Naive thymus-derived CD4-positive, alpha-beta T cell (primary cell): ENCODE measurements at regions not wholly inside any gene's neighbourhood (a gene's known extent, or its start where the extent isn't known, plus 50 kb on each side); places are given as distances from the start of the nearest gene placed in this dataset.

ENCODE experiments used
- ATAC-seq: fragments of 150-1000 bp; cut with Tn5 transposase; 2 replicates; pipeline ENCODE4 v1.10.0; 2021; ENCODE audit warnings: mild to moderate bottlenecking, moderate library complexity
- CTCF ChIA-PET: fragments of 350-600 bp; sonication (Branson Sonifier 250); formaldehyde crosslinking; loops from one replicate; lab custom pipeline; 2021; ENCODE audit warnings: antibody characterized with exemption; lab: Charles Lee
- POLR2A ChIA-PET: fragments of 350-600 bp; sonication (Branson Sonifier 250); formaldehyde crosslinking; loops from one replicate; lab custom pipeline; 2021; ENCODE audit warnings: antibody characterized with exemption, inconsistent platforms; lab: Charles Lee
- DNase-seq, 9 donors: peaks; one replicate each; pipeline versions ENCODE4 v3.0.0 to v3.0.0-alpha.2; 2020 to 2022; ENCODE audit warnings: mixed read lengths in 1 of 9
- H3K27ac ChIP-seq: one replicate; pipeline ENCODE4 v1.7.0; 2013; ENCODE audit warnings: mild to moderate bottlenecking, low read depth, low read length, moderate library complexity
- H3K27me3 ChIP-seq, 2 donors: one replicate each; pipeline ENCODE4 v1.7.0; 2013; ENCODE audit warnings: low read length in 2 of 2, mild to moderate bottlenecking in 2 of 2, moderate library complexity in 2 of 2; ENCODE audit not compliant: control insufficient read depth in 2 of 2, insufficient read depth in 2 of 2
- H3K36me3 ChIP-seq, 3 experiments: 1 replicate in 2 of 3; 2 replicates in 1 of 3; pipeline ENCODE4 v1.7.0; 2013; ENCODE audit warnings: low read length in 3 of 3, mild to moderate bottlenecking in 3 of 3, moderate library complexity in 1 of 3; ENCODE audit not compliant: insufficient read depth in 3 of 3, control insufficient read depth in 2 of 3
- H3K4me1 ChIP-seq, 2 donors: one replicate each; pipeline ENCODE4 v1.7.0; 2013; ENCODE audit warnings: low read length in 2 of 2, mild to moderate bottlenecking in 2 of 2, moderate library complexity in 1 of 2; ENCODE audit not compliant: control insufficient read depth in 2 of 2, insufficient read depth in 2 of 2
- H3K4me3 ChIP-seq: 2 replicates; pipeline ENCODE4 v1.7.0; 2013; ENCODE audit warnings: mild to moderate bottlenecking, low read length
- H3K9me3 ChIP-seq, 3 experiments: 1 replicate in 2 of 3; 2 replicates in 1 of 3; pipeline ENCODE4 v1.7.0; 2013; ENCODE audit warnings: low read length in 3 of 3; ENCODE audit not compliant: control insufficient read depth in 2 of 3
- H3K27ac Mint-ChIP-seq, 9 donors: one replicate each; pipeline ENCODE4 v1.8.0; 2020 to 2022; ENCODE audit warnings: mixed read lengths in 9 of 9, mild to moderate bottlenecking in 8 of 9, moderate library complexity in 5 of 9, inconsistent platforms in 2 of 9
- H3K27me3 Mint-ChIP-seq, 5 donors: one replicate each; pipeline ENCODE4 v1.8.0; 2021 to 2022; ENCODE audit warnings: mixed read lengths in 5 of 5, mild to moderate bottlenecking in 1 of 5
- H3K36me3 Mint-ChIP-seq, 5 donors: one replicate each; pipeline ENCODE4 v1.8.0; 2020 to 2022; ENCODE audit warnings: mixed read lengths in 5 of 5, mild to moderate bottlenecking in 3 of 5, inconsistent platforms in 1 of 5
- H3K4me1 Mint-ChIP-seq, 7 donors: one replicate each; pipeline ENCODE4 v1.8.0; 2020 to 2022; ENCODE audit warnings: mixed read lengths in 7 of 7, mild to moderate bottlenecking in 3 of 7, inconsistent platforms in 1 of 7
- H3K4me3 Mint-ChIP-seq, 10 donors: one replicate each; pipeline ENCODE4 v1.8.0; 2020 to 2022; ENCODE audit warnings: mild to moderate bottlenecking in 10 of 10, mixed read lengths in 10 of 10, moderate library complexity in 6 of 10, inconsistent platforms in 2 of 10
- H3K9me3 Mint-ChIP-seq, 11 donors: one replicate each; pipeline ENCODE4 v1.8.0; 2020 to 2022; ENCODE audit warnings: mixed read lengths in 11 of 11, mild to moderate bottlenecking in 4 of 11, inconsistent platforms in 1 of 11, moderate library complexity in 1 of 11
- intact Hi-C, 2 donors: fragments of 100-400 bp; cut with micrococcal nuclease; formaldehyde crosslinking; loops; one replicate each; pipeline ENCODE4 v1.15.1; 2023

DNA sequence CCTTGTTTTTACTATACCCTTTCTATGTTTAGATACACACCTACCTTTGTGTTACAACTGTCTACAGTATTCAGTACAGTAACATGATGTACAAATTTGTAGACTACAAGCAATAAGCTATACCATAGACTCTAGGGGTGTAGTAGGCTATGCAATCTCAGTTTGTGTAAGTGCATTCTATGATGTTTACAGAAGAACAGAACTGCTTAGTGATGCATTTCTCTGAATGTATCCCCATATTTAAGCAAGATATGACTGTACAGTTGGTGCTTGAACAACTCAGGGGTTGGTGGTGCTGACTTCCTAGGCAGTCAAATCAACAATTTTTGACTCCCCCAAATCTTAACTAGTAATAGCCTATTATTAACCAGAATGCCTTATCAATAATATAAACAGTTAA is 467.1 kb upstream of the TGFBR2 start:
- H3K27me3 ChIP-seq, result no peaks in the 10 kb centered on the region
- ChIA-PET CTCF (no interaction called here), POLR2A (no interaction called here)
- no peaks in the 10 kb centered on the region for H3K9me3 ChIP-seq
- no peaks in the 10 kb centered on the region for H3K36me3 ChIP-seq
- ATAC-seq (no peak), DNase-seq (no peak)
- no peak overlapping the region for H3K27ac ChIP-seq
- intact Hi-C loops, result no loop called here
- Mint-ChIP-seq H3K27me3 (peaks cover 0 to 5% (median 4%) of the 10 kb centered on the region in 5 donors), H3K36me3 (peaks cover 0 to 5% (median 4%) of the 10 kb centered on the region in 5 donors), H3K4me1 (peaks cover 0 to 1% (median 0%) of the 10 kb centered on the region in 7 donors), H3K27ac (no peak overlapping the region), H3K9me3 (peaks cover 0 to 16% (median 6%) of the 10 kb centered on the region in 11 donors), H3K4me3 (no peak overlapping the region)
- no peak overlapping the region for H3K4me3 ChIP-seq
- H3K4me1 ChIP-seq, result no peaks in the 10 kb centered on the region

- H3K4me3 Mint-ChIP-seq, result no peak overlapping the region
- no peaks in the 10 kb centered on the region for H3K36me3 ChIP-seq
- H3K9me3 Mint-ChIP-seq, result peaks cover 0 to 16% (median 6%) of the 10 kb centered on the region in 11 donors
- peaks cover 0 to 5% (median 0%) of the 10 kb centered on the region in 5 donors for H3K27me3 Mint-ChIP-seq
- H3K36me3 Mint-ChIP-seq, result peaks cover 0 to 5% (median 4%) of the 10 kb centered on the region in 5 donors
- H3K4me3 ChIP-seq, result no peak overlapping the region
- CTCF ChIA-PET, result no interaction called here
- no peak overlapping the region for H3K27ac Mint-ChIP-seq
- intact Hi-C loops, result no loop called here
- POLR2A ChIA-PET, result no interaction called here
- H3K4me1 ChIP-seq, result no peaks in the 10 kb centered on the region
- ATAC-seq, result no peak
- H3K27ac ChIP-seq, result no peak overlapping the region
- no peaks in the 10 kb centered on the region for H3K27me3 ChIP-seq
- no peaks in the 10 kb centered on the region for H3K9me3 ChIP-seq
- no peak for DNase-seq
- H3K4me1 Mint-ChIP-seq, result no peaks in the 10 kb centered on the region
Measured at GRCh38 chr3:30140356-30141075, 465.9 kb upstream of the TGFBR2 start.

DNA sequence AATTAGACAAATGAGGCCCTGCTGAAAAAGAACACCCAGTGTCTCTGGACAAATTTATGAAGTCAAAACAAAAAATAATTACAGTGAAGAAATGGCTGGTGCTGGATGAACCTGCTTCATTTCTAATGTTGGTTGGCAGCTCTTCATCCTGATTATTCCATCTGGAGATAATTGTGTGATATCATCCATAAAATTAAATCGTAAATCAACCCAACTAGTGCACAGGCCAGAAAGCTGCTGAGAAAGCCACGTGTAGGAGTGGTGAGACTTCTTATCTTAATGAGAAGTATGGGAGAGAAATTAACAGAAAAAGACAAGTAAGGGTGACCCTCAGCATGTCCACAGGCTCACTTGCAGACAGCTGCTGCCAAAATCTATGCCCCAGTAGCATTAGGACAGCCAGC is 465.2 kb upstream of the TGFBR2 start:
- H3K4me3 Mint-ChIP-seq, result no peak overlapping the region
- H3K27me3 Mint-ChIP-seq, result peaks cover 0 to 2% (median 0%) of the 10 kb centered on the region in 5 donors
- no peaks in the 10 kb centered on the region for H3K9me3 ChIP-seq
- intact Hi-C loops, result no loop called here
- H3K4me3 ChIP-seq, result no peak overlapping the region
- H3K27ac Mint-ChIP-seq, result no peak overlapping the region
- CTCF ChIA-PET, result no interaction called here
- no peak for DNase-seq
- H3K36me3 Mint-ChIP-seq, result peaks cover 0 to 1% (median under 1%) of the 10 kb centered on the region in 5 donors
- H3K4me1 Mint-ChIP-seq, result no peaks in the 10 kb centered on the region
- no peaks in the 10 kb centered on the region for H3K36me3 ChIP-seq
- H3K9me3 Mint-ChIP-seq, result peaks cover 0 to 11% (median 3%) of the 10 kb centered on the region in 11 donors
- POLR2A ChIA-PET, result no interaction called here
- no peaks in the 10 kb centered on the region for H3K27me3 ChIP-seq
- H3K4me1 ChIP-seq, result no peaks in the 10 kb centered on the region
- no peak for ATAC-seq
- no peak overlapping the region for H3K27ac ChIP-seq

- Mint-ChIP-seq H3K36me3 (no peaks in the 10 kb centered on the region), H3K4me1 (no peaks in the 10 kb centered on the region), H3K27me3 (no peaks in the 10 kb centered on the region), H3K27ac (no peak overlapping the region), H3K4me3 (no peak overlapping the region), H3K9me3 (peaks cover 0 to 4% (median 0%) of the 10 kb centered on the region in 11 donors)
- ChIA-PET CTCF (interaction anchor here (0.6 kb wide), 1 partner anchor 32 kb away, joined by 3 read pairs; no protein-coding TSS in a partner anchor), POLR2A (no interaction called here)
- Histone ChIP-seq H3K27me3 (no peaks in the 10 kb centered on the region), H3K36me3 (no peaks in the 10 kb centered on the region), H3K4me3 (no peak overlapping the region), H3K9me3 (no peaks in the 10 kb centered on the region), H3K4me1 (no peaks in the 10 kb centered on the region), H3K27ac (no peak overlapping the region)
- no peak for DNase-seq
- intact Hi-C loops, result no loop called here
- no peak for ATAC-seq
Measured at GRCh38 chr3:30141927-30142326, 464.5 kb upstream of the TGFBR2 start.

DNA sequence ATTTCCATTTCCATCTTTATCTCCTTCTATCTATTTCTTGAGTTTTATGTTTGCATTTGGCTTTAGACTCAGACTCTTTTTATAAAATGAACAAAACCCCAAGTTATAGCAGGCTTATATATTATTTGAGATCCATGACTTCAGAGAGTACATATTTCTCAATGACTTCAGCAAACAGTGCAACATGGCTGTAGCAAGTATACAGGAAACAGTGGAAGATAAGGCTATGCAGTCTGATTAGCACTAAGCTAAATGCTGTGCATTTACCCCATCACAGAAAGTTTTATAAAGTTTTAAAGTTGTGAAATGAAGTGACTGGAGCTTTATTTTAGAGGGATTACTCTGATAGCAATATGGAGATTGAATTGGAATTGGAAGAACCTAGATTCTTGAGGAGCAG is 463.5 kb upstream of the TGFBR2 start:
- intact Hi-C loops, result no loop called here
- DNase-seq, result no peak
- POLR2A ChIA-PET, result no interaction called here

DNA sequence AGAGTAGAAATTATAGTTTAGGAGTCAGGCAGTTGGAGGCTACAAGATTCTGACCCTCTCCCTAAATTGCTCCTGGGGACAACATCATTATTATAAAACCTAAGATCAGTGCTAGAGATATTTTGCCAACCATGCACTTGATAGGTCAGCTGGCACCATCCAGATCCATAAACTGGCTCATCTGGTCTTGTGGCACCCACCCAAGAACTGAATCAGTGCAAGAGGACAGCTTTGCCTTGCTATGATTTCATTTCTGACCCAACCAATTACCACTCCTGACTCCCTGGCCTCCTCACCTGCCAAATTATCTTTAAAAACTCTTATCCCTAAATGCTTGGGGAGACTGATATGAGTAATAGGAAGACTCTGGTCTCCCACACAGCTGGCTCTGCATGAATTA is 461.1 kb upstream of the TGFBR2 start:
- Mint-ChIP-seq H3K4me3 (no peak overlapping the region), H3K36me3 (no peaks in the 10 kb centered on the region), H3K9me3 (peaks cover 0 to 9% (median 0%) of the 10 kb centered on the region in 11 donors), H3K27ac (no peak overlapping the region), H3K27me3 (peaks cover 0 to 3% (median 0%) of the 10 kb centered on the region in 5 donors), H3K4me1 (no peaks in the 10 kb centered on the region)
- H3K9me3 ChIP-seq, result no peaks in the 10 kb centered on the region
- DNase-seq (no peak), ATAC-seq (no peak)
- no peaks in the 10 kb centered on the region for H3K27me3 ChIP-seq
- H3K27ac ChIP-seq, result no peak overlapping the region
- CTCF ChIA-PET, result no interaction called here
- H3K4me3 ChIP-seq, result no peak overlapping the region
- intact Hi-C loops, result no loop called here
- H3K4me1 ChIP-seq, result no peaks in the 10 kb centered on the region
- no peaks in the 10 kb centered on the region for H3K36me3 ChIP-seq
- POLR2A ChIA-PET, result no interaction called here

More for the DNA sequence above, 463.5 kb upstream of the TGFBR2 start:
- Mint-ChIP-seq H3K4me3 (no peak overlapping the region), H3K27me3 (no peaks in the 10 kb centered on the region), H3K36me3 (no peaks in the 10 kb centered on the region), H3K4me1 (no peaks in the 10 kb centered on the region), H3K9me3 (peaks cover 0 to 6% (median 0%) of the 10 kb centered on the region in 11 donors), H3K27ac (peak overlapping the region in 1 of 9 donors; percentile 1)
- CTCF ChIA-PET, result no interaction called here
- H3K4me1 ChIP-seq, result no peaks in the 10 kb centered on the region
- no peaks in the 10 kb centered on the region for H3K9me3 ChIP-seq
- no peak for ATAC-seq
- no peaks in the 10 kb centered on the region for H3K36me3 ChIP-seq
- no peak overlapping the region for H3K4me3 ChIP-seq
- no peak overlapping the region for H3K27ac ChIP-seq
- no peaks in the 10 kb centered on the region for H3K27me3 ChIP-seq

DNA sequence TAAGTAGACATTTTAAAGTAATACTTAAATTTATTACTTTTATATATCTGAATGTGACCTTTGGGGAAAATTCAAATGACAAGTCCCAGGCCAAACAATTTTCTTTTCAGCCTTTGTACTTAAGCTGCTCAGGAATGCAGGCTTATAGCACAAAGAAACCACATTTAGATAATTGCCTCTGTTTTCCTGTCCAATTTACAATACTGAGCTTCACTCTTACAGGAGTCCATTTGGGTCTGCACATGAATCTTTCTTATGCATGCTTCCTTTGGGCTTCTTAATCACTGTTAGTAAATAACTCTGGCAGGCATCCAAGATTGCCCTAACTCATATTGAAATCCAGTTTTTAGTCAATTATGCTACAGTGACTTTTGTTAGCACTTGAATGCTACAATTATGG is 459.4 kb upstream of the TGFBR2 start:
- H3K27ac ChIP-seq, result no peak overlapping the region
- ATAC-seq, result no peak
- ChIA-PET POLR2A (no interaction called here), CTCF (no interaction called here)
- intact Hi-C loops, result no loop called here
- no peak for DNase-seq
- H3K36me3 ChIP-seq, result no peaks in the 10 kb centered on the region
- Mint-ChIP-seq H3K9me3 (peaks cover 0 to 9% (median 0%) of the 10 kb centered on the region in 11 donors), H3K4me3 (no peak overlapping the region), H3K27me3 (peaks cover 0 to 3% (median 0%) of the 10 kb centered on the region in 5 donors), H3K27ac (no peak overlapping the region), H3K4me1 (no peaks in the 10 kb centered on the region), H3K36me3 (no peaks in the 10 kb centered on the region)
- no peaks in the 10 kb centered on the region for H3K9me3 ChIP-seq
- H3K27me3 ChIP-seq, result no peaks in the 10 kb centered on the region
- H3K4me3 ChIP-seq, result no peak overlapping the region
- no peaks in the 10 kb centered on the region for H3K4me1 ChIP-seq
